Brain microvascular endothelial cell (primary cell): ENCODE measurements at regions not wholly inside any gene's neighbourhood (a gene's known extent, or its start where the extent isn't known, plus 50 kb on each side); places are given as distances from the start of the nearest gene placed in this dataset.

Source experiments
- DNase-seq: peaks from one replicate; pipeline ENCODE4 v3.0.0-alpha.2; 2020
- H3K27ac ChIP-seq: fragments of 250-450 bp; sonication (Bioruptor Pico); 2 replicates; pipeline ENCODE4 v1.5.1; 2020; ENCODE audit warnings: mild to moderate bottlenecking, moderate library complexity
- H3K27me3 ChIP-seq: fragments of 250-450 bp; sonication (Bioruptor Pico); replicated peaks from 2 replicates; pipeline ENCODE4 v1.5.1; 2020; ENCODE audit warnings: mild to moderate bottlenecking
- H3K36me3 ChIP-seq: fragments of 250-450 bp; sonication (Bioruptor Pico); replicated peaks from 2 replicates; pipeline ENCODE4 v1.5.1; 2020; ENCODE audit warnings: mild to moderate bottlenecking
- H3K4me3 ChIP-seq: 2 replicates; pipeline ENCODE4 v1.5.1; 2011; ENCODE audit warnings: low read depth, mild to moderate bottlenecking, control low read depth, low read length, moderate library complexity
- in situ Hi-C: cut with HindIII; loops from 2 replicates; pipeline ENCODE4 v1.10.0; 2017; ENCODE audit warnings: low sequenced_read_pairs, low pct_ligation_motif_present
- TF ChIP-seq, protein P1 (sequence below): IDR thresholded peaks from 2 replicates; pipeline ENCODE4 v1.5.1; 2011; ENCODE audit warnings: low read depth, mild to moderate bottlenecking, moderate library complexity, low read length, control low read depth, inconsistent platforms; ENCODE audit errors: missing control alignments

GRCh38 chr18:60176259-60176658, 196.3 kb downstream of the MC4R start:
- Histone ChIP-seq H3K4me3 (no peak overlapping the region), H3K27me3 (no peaks in the 10 kb centered on the region), H3K36me3 (no peaks in the 10 kb centered on the region), H3K27ac (no peak overlapping the region)
- in situ Hi-C loops, result no loop called here
- TF ChIP-seq, protein P1, sequence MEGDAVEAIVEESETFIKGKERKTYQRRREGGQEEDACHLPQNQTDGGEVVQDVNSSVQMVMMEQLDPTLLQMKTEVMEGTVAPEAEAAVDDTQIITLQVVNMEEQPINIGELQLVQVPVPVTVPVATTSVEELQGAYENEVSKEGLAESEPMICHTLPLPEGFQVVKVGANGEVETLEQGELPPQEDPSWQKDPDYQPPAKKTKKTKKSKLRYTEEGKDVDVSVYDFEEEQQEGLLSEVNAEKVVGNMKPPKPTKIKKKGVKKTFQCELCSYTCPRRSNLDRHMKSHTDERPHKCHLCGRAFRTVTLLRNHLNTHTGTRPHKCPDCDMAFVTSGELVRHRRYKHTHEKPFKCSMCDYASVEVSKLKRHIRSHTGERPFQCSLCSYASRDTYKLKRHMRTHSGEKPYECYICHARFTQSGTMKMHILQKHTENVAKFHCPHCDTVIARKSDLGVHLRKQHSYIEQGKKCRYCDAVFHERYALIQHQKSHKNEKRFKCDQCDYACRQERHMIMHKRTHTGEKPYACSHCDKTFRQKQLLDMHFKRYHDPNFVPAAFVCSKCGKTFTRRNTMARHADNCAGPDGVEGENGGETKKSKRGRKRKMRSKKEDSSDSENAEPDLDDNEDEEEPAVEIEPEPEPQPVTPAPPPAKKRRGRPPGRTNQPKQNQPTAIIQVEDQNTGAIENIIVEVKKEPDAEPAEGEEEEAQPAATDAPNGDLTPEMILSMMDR, result no peak
- DNase-seq, result no peak

DNA sequence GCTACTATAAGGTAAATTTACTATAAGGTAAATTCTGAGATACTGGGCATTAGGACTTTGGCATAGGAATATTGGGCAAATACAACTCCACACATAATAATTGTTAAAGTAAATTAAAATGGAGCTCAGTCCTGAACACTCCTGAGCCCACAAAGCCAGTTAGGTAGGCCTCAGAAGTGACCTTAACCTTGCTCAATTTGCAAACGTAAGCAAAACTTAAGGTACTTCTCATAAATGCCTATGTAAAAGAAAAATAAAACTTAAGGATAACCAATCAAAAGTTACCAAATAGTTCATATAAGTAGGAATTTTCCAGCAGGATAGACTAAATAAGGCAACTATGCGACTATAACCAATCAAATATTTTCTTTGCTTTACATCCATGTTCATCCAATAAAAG, 197.7 kb downstream of the MC4R start:
- Histone ChIP-seq H3K27me3 (no peaks in the 10 kb centered on the region), H3K36me3 (no peaks in the 10 kb centered on the region), H3K4me3 (no peak overlapping the region), H3K27ac (no peak overlapping the region)
- TF ChIP-seq, protein P1, result no peak
- in situ Hi-C loops, result no loop called here
- no peak for DNase-seq

DNA sequence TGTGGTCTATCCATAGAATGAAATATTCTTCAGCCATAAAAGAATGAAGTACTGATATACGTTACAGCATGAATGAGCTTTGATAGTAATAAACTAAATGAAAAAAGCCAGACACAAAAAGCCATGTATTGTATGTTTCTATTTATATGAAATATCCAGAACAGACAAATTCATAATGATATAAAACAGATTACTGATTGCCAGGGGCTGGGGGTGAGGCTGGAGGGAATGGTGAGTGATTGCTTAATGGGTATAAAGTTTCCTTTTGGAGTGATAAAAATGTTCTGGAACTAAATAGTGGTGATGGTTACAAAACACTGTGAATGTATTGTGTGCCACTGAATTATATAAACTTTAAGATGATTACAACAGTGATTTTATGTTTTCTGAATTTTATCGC, 200.5 kb downstream of the MC4R start:
- no peak overlapping the region for H3K4me3 ChIP-seq
- DNase-seq, result no peak
- no peak overlapping the region for H3K27ac ChIP-seq
- in situ Hi-C loops, result no loop called here
- TF ChIP-seq, protein P1, result no peak
- H3K36me3 ChIP-seq, result no peaks in the 10 kb centered on the region
- no peaks in the 10 kb centered on the region for H3K27me3 ChIP-seq

GRCh38 chr18:60163622-60164021, 209.0 kb downstream of the MC4R start:
- no peaks in the 10 kb centered on the region for H3K27me3 ChIP-seq
- DNase-seq, result no peak
- no peak overlapping the region for H3K27ac ChIP-seq
- no peak overlapping the region for H3K4me3 ChIP-seq
- TF ChIP-seq, protein P1, result no peak
- in situ Hi-C loops, result no loop called here
- H3K36me3 ChIP-seq, result no peaks in the 10 kb centered on the region

GRCh38 chr18:60162388-60162787, 210.2 kb downstream of the MC4R start:
- DNase-seq, result no peak
- TF ChIP-seq, protein P1, result no peak
- Histone ChIP-seq H3K27ac (no peak overlapping the region), H3K4me3 (no peak overlapping the region), H3K27me3 (no peaks in the 10 kb centered on the region), H3K36me3 (no peaks in the 10 kb centered on the region)
- in situ Hi-C loops, result no loop called here

DNA sequence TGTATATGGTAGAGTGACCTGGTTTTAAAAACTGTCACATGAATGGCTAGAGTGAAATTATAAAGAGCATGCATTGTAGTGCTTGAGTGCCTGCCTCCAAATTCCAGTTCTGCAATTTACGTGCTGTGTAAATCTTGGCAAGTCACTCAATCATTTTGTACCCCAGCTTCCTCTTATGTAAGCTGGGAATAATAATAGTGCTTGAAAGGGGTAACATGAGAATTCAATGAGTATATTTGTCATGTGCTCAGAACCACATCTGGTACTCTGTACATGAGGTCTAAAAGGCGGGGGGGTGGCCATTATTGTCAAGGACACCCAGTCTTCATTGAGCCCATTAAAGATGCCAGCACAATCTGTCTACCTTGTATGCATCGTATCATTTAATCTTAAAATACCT, 214.8 kb downstream of the MC4R start:
- DNase-seq, result no peak
- no peak overlapping the region for H3K4me3 ChIP-seq
- H3K36me3 ChIP-seq, result no peaks in the 10 kb centered on the region
- in situ Hi-C loops, result no loop called here
- H3K27me3 ChIP-seq, result no peaks in the 10 kb centered on the region
- TF ChIP-seq, protein P1, result no peak
- H3K27ac ChIP-seq, result no peak overlapping the region
